Spleen (tissue), 11 donors: ENCODE measurements at regions not wholly inside any gene's neighbourhood (a gene's known extent, or its start where the extent isn't known, plus 50 kb on each side); places are given as distances from the start of the nearest gene placed in this dataset.

Source experiments
- DNase-seq: peaks from one replicate; pipeline ENCODE4 v3.0.0-alpha.2; 2020
- H3K27ac ChIP-seq, 8 donors: fragments of 200-600 bp; sonication (generic) in 7 of 8; 1 replicate in 4 of 8; 2 replicates in 4 of 8; pipeline versions ENCODE4 v1.5.0 to v1.8.0; 2016 to 2021; ENCODE audit warnings: inconsistent platforms in 4 of 8, mild to moderate bottlenecking in 4 of 8, moderate library complexity in 1 of 8
- H3K27me3 ChIP-seq, 7 donors: fragments of 200-600 bp; sonication (generic) in 6 of 7; replicated peaks in 1 of 7; 1 replicate in 4 of 7; 2 replicates in 3 of 7; pipeline versions ENCODE4 v1.5.0 to v1.8.0; 2016 to 2021; ENCODE audit warnings: inconsistent platforms in 3 of 7, mild to moderate bottlenecking in 1 of 7
- H3K36me3 ChIP-seq, 6 donors: fragments of 200-600 bp; sonication (generic) in 5 of 6; 1 replicate in 4 of 6; 2 replicates in 2 of 6; pipeline versions ENCODE4 v1.5.0 to v1.8.0; 2016 to 2021; ENCODE audit warnings: inconsistent platforms in 2 of 6
- H3K4me1 ChIP-seq, 6 donors: fragments of 200-600 bp; sonication (generic) in 5 of 6; 1 replicate in 3 of 6; 2 replicates in 3 of 6; pipeline versions ENCODE4 v1.5.0 to v1.8.0; 2016 to 2021; ENCODE audit warnings: inconsistent platforms in 3 of 6
- H3K4me3 ChIP-seq, 8 donors: fragments of 200-600 bp; sonication (generic) in 7 of 8; 1 replicate in 4 of 8; 2 replicates in 4 of 8; pipeline versions ENCODE4 v1.5.0 to v1.8.0; 2016 to 2021; ENCODE audit warnings: inconsistent platforms in 4 of 8, mild to moderate bottlenecking in 4 of 8, moderate library complexity in 2 of 8
- H3K9me3 ChIP-seq, 8 donors: fragments of 200-600 bp; sonication (generic) in 7 of 8; 1 replicate in 4 of 8; 2 replicates in 4 of 8; pipeline versions ENCODE4 v1.5.0 to v1.8.0; 2016 to 2021; ENCODE audit warnings: inconsistent platforms in 4 of 8
- POLR2A ChIP-seq, 3 donors: fragments of 450-650 bp; IDR thresholded peaks; one replicate each; pipeline ENCODE4 v1.5.1; 2017; ENCODE audit warnings: antibody characterized with exemption in 3 of 3, mild to moderate bottlenecking in 1 of 3
- POLR2AphosphoS5 ChIP-seq, 3 donors: sonication (generic); formaldehyde crosslinking; IDR thresholded peaks; one replicate each; pipeline ENCODE4 v1.5.1; 2017; ENCODE audit warnings: antibody characterized with exemption in 3 of 3
- WGBS, 5 donors: extraction: QIAGEN DNeasy Blood & Tissue Kit in 3 of 5; methylation state at CpG; one replicate each; pipeline versions ENCODE4 v1.1.5 to v1.1.7; 2013 to 2018; 5-methylcytosine and 5-hydroxymethylcytosine counted together
- intact Hi-C: fragments of 100-400 bp; cut with DNase I; formaldehyde crosslinking; loops from one replicate; pipeline ENCODE4 v1.15.0; 2023; ENCODE audit warnings: low total_unique reads
- TF ChIP-seq, protein P1 (sequence below), 11 experiments: fragments of 200-600 bp in 7 of 11; fragments of 450-650 bp in 4 of 11; sonication (generic) in 4 of 11; IDR thresholded peaks in 8 of 11; conservative IDR thresholded peaks in 3 of 11; 1 replicate in 7 of 11; 2 replicates in 4 of 11; pipeline versions ENCODE4 v1.4.0 to v1.8.0; 2016 to 2021; ENCODE audit warnings: antibody characterized with exemption in 11 of 11, inconsistent platforms in 4 of 11, mild to moderate bottlenecking in 1 of 11
- donor health status: healthy with polysubstance abuse.
- donor health status: DM: no; HTN: no; CAD: no; lungs with moderate emphysema.
- donor health status: DM: no; HTN: no; CAD: no.
- donor health status: Bipolar disorder and iron deficiency.
- donor health status: healthy.
- donor health status: DM: no; HTN: no; CAD: no.
- donor health status: DM: yes; HTN: yes; CAD: no.

DNA sequence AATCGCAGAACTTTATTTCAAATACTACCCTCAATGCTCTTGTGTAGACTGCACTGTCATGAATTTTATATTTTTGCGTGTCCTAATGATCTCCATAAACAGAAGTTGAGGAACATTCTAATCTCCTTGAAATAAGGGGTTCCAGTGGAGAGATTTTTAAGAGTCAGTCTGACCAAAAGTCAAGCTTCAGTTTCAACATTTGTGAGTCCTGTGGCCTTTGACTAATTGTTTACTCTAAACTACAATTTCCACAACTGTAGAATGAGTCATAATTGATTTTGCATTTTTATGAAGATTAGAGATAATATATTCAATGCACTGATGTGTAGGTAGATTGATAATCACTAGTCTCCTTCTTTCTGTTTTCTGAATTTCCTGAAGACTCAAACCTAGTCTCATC, 720.3 kb upstream of the ID2 start:
- no peak for DNase-seq

DNA sequence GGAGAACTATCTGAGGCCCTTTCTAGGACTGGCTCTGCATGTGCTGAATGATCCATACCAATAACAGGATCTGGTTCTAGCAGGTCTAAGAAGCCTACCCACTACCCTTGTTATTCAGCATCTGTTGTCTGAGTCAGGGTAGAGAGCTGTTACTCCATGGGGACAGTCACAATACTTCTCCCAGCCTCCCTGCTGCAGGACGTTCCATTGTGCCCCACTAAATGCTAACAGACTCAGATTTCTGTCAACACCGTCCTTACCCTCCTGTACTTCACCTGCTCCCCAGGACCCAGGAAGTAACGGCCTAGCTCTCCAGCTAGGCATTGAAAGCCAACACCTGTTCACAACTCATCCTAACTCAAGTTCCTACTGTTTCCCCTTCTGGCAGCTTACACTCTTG, 719.7 kb upstream of the ID2 start:
- H3K36me3 ChIP-seq, result no peaks in the 10 kb centered on the region
- H3K4me3 ChIP-seq, result no peak overlapping the region
- WGBS, 5 donors, result 83 to 96% (median 88%) methylated on average over 3 of the region's 3 CpGs

More for the DNA sequence above, 720.3 kb upstream of the ID2 start:
- no peak overlapping the region for H3K27ac ChIP-seq
- no peak overlapping the region for H3K4me3 ChIP-seq
- H3K9me3 ChIP-seq, result no peaks in the 10 kb centered on the region
- WGBS, 5 donors, result 50 to 94% (median 75%) methylated on average over 2 of the region's 2 CpGs
- no peaks in the 10 kb centered on the region for H3K27me3 ChIP-seq
- no peak for TF ChIP-seq POLR2AphosphoS5 (IDR thresholded peaks at IDR 0.05)
- TF ChIP-seq, protein P1, sequence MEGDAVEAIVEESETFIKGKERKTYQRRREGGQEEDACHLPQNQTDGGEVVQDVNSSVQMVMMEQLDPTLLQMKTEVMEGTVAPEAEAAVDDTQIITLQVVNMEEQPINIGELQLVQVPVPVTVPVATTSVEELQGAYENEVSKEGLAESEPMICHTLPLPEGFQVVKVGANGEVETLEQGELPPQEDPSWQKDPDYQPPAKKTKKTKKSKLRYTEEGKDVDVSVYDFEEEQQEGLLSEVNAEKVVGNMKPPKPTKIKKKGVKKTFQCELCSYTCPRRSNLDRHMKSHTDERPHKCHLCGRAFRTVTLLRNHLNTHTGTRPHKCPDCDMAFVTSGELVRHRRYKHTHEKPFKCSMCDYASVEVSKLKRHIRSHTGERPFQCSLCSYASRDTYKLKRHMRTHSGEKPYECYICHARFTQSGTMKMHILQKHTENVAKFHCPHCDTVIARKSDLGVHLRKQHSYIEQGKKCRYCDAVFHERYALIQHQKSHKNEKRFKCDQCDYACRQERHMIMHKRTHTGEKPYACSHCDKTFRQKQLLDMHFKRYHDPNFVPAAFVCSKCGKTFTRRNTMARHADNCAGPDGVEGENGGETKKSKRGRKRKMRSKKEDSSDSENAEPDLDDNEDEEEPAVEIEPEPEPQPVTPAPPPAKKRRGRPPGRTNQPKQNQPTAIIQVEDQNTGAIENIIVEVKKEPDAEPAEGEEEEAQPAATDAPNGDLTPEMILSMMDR (IDR thresholded peaks at IDR 0.05 in 8 of 11, conservative IDR thresholded peaks at IDR 0.05 in 3 of 11), result no peak
- TF ChIP-seq POLR2A (IDR thresholded peaks at IDR 0.05), result no peak
- H3K4me1 ChIP-seq, result no peaks in the 10 kb centered on the region
- intact Hi-C loops, result no loop called here
- H3K36me3 ChIP-seq, result no peaks in the 10 kb centered on the region

DNA sequence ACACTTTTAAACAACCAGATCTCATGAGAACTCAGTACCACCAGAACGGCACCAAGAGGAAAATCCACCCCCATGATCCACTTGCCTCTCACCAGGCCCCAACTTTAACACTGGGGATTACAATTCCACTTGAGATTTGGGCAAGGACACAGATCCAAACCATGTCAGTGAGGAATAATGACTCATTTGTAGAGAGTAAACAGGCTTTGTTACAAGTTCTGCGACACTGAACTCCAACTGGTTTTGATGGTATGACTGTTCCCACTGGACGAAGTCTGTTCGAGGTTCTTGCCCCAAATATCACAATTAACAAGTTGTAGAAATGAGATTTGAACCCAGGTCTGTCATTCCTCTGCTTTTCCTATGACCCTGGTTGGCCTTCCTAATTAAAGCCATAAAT, 718.1 kb upstream of the ID2 start:
- DNase-seq, result no peak
- Histone ChIP-seq H3K4me3 (no peak overlapping the region), H3K9me3 (no peaks in the 10 kb centered on the region), H3K27ac (no peak overlapping the region), H3K36me3 (no peaks in the 10 kb centered on the region), H3K27me3 (no peaks in the 10 kb centered on the region), H3K4me1 (no peaks in the 10 kb centered on the region)
- WGBS, 5 donors, result 93 to 96% (median 94%) methylated on average over 4 of the region's 4 CpGs
- intact Hi-C loops, result no loop called here
- TF ChIP-seq POLR2AphosphoS5 (IDR thresholded peaks at IDR 0.05) (no peak), POLR2A (IDR thresholded peaks at IDR 0.05) (no peak)
- TF ChIP-seq, protein P1 (IDR thresholded peaks at IDR 0.05 in 8 of 11, conservative IDR thresholded peaks at IDR 0.05 in 3 of 11), result no peak

More for the DNA sequence above, 719.7 kb upstream of the ID2 start:
- Histone ChIP-seq H3K27ac (no peak overlapping the region), H3K4me1 (no peaks in the 10 kb centered on the region), H3K9me3 (no peaks in the 10 kb centered on the region), H3K27me3 (no peaks in the 10 kb centered on the region)
- no peak for DNase-seq
- intact Hi-C loops, result no loop called here
- TF ChIP-seq POLR2AphosphoS5 (IDR thresholded peaks at IDR 0.05), result no peak
- TF ChIP-seq POLR2A (IDR thresholded peaks at IDR 0.05), result no peak
- TF ChIP-seq, protein P1 (IDR thresholded peaks at IDR 0.05 in 8 of 11, conservative IDR thresholded peaks at IDR 0.05 in 3 of 11), result no peak

DNA sequence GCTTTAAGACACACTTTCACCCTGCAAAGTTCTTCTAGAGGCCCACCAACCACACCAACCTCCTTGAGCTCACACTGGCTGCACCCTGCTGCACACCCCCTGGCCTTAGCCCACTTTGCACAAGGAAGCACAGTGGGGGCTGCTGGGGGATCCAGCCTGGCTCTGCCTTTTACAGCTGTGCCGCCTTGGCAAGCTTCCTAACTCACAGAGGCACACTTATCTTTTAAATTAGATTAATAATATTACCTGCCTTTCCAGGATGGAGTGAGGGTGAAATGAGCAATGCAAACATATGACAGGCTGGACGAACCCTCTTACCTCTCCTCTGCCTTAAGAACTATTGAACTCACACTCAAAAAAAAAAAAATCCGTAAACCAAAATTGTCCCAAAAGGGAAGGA, 715.8 kb upstream of the ID2 start:
- Histone ChIP-seq H3K4me1 (no peaks in the 10 kb centered on the region), H3K27ac (no peak overlapping the region), H3K36me3 (no peaks in the 10 kb centered on the region), H3K9me3 (no peaks in the 10 kb centered on the region), H3K27me3 (no peaks in the 10 kb centered on the region), H3K4me3 (no peak overlapping the region)
- intact Hi-C loops, result no loop called here
- DNase-seq, result no peak
- WGBS, 5 donors, result 60 to 83% (median 63%) methylated on average over 3 of the region's 3 CpGs
- TF ChIP-seq POLR2AphosphoS5 (IDR thresholded peaks at IDR 0.05), result no peak
- TF ChIP-seq POLR2A (IDR thresholded peaks at IDR 0.05), result no peak
- TF ChIP-seq, protein P1 (IDR thresholded peaks at IDR 0.05 in 8 of 11, conservative IDR thresholded peaks at IDR 0.05 in 3 of 11), result no peak
